Subcutaneous abdominal adipose tissue (tissue), 5 donors: ENCODE measurements at regions not wholly inside any gene's neighbourhood (a gene's known extent, or its start where the extent isn't known, plus 50 kb on each side); places are given as distances from the start of the nearest gene placed in this dataset.

Experiments
- H3K27ac ChIP-seq: one replicate; pipeline ENCODE4 v1.7.0; 2013; ENCODE audit warnings: low read depth, mild to moderate bottlenecking, inconsistent platforms, low read length, moderate library complexity
- H3K27me3 ChIP-seq, 5 donors: one replicate each; pipeline ENCODE4 v1.7.0; 2013; ENCODE audit warnings: low read length in 5 of 5, inconsistent platforms in 1 of 5; ENCODE audit not compliant: control insufficient read depth in 5 of 5, insufficient read depth in 4 of 5
- H3K36me3 ChIP-seq, 5 donors: one replicate each; pipeline ENCODE4 v1.7.0; 2013; ENCODE audit warnings: low read length in 5 of 5; ENCODE audit not compliant: control insufficient read depth in 5 of 5, insufficient read depth in 5 of 5
- H3K4me1 ChIP-seq, 5 donors: one replicate each; pipeline ENCODE4 v1.7.0; 2013; ENCODE audit warnings: low read length in 5 of 5, mild to moderate bottlenecking in 3 of 5, moderate library complexity in 1 of 5; ENCODE audit not compliant: control insufficient read depth in 5 of 5, insufficient read depth in 5 of 5
- H3K4me3 ChIP-seq, 5 donors: one replicate each; pipeline ENCODE4 v1.7.0; 2013; ENCODE audit warnings: low read length in 5 of 5, low read depth in 1 of 5
- H3K9ac ChIP-seq, 5 donors: one replicate each; pipeline ENCODE4 v1.7.0; 2013; ENCODE audit warnings: low read length in 5 of 5, mild to moderate bottlenecking in 4 of 5, moderate library complexity in 3 of 5
- H3K9me3 ChIP-seq, 5 donors: one replicate each; pipeline ENCODE4 v1.7.0; 2013; ENCODE audit warnings: low read length in 5 of 5; ENCODE audit not compliant: control insufficient read depth in 5 of 5
- donor health status: healthy.
- donor health status: healthy.
- donor health status: healthy.
- donor health status: healthy.
- donor health status: healthy.

DNA sequence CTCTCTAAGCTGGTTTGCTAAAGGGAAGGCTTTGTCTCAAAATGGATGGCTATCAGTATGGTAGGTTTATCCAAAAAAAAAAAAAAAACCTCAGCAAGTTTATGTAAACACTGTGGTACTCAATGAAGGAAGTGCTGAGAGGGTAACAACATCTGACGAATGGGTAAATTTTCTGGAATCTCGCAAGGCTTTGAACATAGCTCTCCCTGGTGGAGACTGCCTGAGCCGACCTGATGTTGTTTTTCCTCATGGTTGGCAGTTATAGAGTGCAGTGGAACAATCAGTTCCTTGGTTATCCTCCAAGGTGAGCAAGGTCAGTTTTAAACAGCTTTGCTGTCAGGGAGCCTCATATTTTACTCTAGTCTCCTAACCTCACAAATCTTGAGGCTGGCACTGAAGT, 94.6 kb downstream of the ZPLD1 start:
- Histone ChIP-seq H3K27ac (no peak overlapping the region), H3K9ac (no peak overlapping the region), H3K4me1 (peaks cover 0 to 12% (median 0%) of the 10 kb centered on the region in 5 donors), H3K9me3 (no peaks in the 10 kb centered on the region), H3K4me3 (no peak overlapping the region), H3K27me3 (no peaks in the 10 kb centered on the region), H3K36me3 (no peaks in the 10 kb centered on the region)

GRCh38 chr3:102530415-102531181, 95.8 kb downstream of the ZPLD1 start:
- Histone ChIP-seq H3K4me3 (no peak overlapping the region), H3K27ac (no peak overlapping the region), H3K9me3 (no peaks in the 10 kb centered on the region), H3K4me1 (peaks cover 0 to 12% (median 0%) of the 10 kb centered on the region in 5 donors), H3K27me3 (no peaks in the 10 kb centered on the region), H3K9ac (no peak overlapping the region), H3K36me3 (no peaks in the 10 kb centered on the region)

GRCh38 chr3:102531686-102532085, 96.9 kb downstream of the ZPLD1 start:
- H3K4me1 ChIP-seq: peaks cover 0 to 15% (median 0%) of the 10 kb centered on the region in 5 donors
- no peaks in the 10 kb centered on the region for H3K9me3 ChIP-seq
- H3K36me3 ChIP-seq: no peaks in the 10 kb centered on the region
- H3K27ac ChIP-seq: no peak overlapping the region
- H3K4me3 ChIP-seq: no peak overlapping the region
- H3K27me3 ChIP-seq: no peaks in the 10 kb centered on the region
- H3K9ac ChIP-seq: no peak overlapping the region

DNA sequence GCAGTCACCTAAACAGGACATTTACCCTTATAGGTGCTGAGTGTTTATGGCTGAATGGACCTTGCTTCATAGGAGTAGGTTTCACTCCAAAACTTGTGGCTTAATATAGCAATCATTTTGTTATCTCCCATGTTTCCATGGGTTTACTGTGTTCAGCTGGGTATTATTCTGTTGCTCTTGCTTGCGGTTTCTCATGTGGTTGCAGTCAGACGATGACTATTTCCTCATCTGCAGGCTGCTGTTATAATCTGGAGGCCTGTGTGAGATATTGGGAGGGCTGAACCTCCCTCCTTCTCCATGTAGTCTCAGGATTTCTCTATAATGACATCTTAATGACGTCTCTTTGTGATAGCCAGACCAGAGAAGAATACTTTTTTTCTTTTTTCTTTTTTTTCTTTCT, 98.1 kb downstream of the ZPLD1 start:
- no peak overlapping the region for H3K4me3 ChIP-seq
- no peaks in the 10 kb centered on the region for H3K9me3 ChIP-seq
- H3K27me3 ChIP-seq: no peaks in the 10 kb centered on the region
- no peaks in the 10 kb centered on the region for H3K36me3 ChIP-seq
- no peak overlapping the region for H3K27ac ChIP-seq
- no peak overlapping the region for H3K9ac ChIP-seq
- H3K4me1 ChIP-seq: peaks cover 0 to 15% (median 0%) of the 10 kb centered on the region in 5 donors

- no peaks in the 10 kb centered on the region for H3K9me3 ChIP-seq
- peaks cover 0 to 13% (median 0%) of the 10 kb centered on the region in 5 donors for H3K4me1 ChIP-seq
- H3K27me3 ChIP-seq: no peaks in the 10 kb centered on the region
- H3K4me3 ChIP-seq: no peak overlapping the region
- no peaks in the 10 kb centered on the region for H3K36me3 ChIP-seq
- H3K27ac ChIP-seq: no peak overlapping the region
- H3K9ac ChIP-seq: no peak overlapping the region
These were observed 99.0 kb downstream of the ZPLD1 start for GRCh38 chr3:102533784-102534183.

GRCh38 chr3:102536456-102536855, 101.6 kb downstream of the ZPLD1 start:
- H3K27me3 ChIP-seq: no peaks in the 10 kb centered on the region
- H3K27ac ChIP-seq: no peak overlapping the region
- H3K4me1 ChIP-seq: peaks cover 0 to 3% (median 0%) of the 10 kb centered on the region in 5 donors
- no peak overlapping the region for H3K9ac ChIP-seq
- H3K36me3 ChIP-seq: no peaks in the 10 kb centered on the region
- no peaks in the 10 kb centered on the region for H3K9me3 ChIP-seq
- H3K4me3 ChIP-seq: no peak overlapping the region

GRCh38 chr3:102537123-102537522, 102.3 kb downstream of the ZPLD1 start:
- no peak overlapping the region for H3K27ac ChIP-seq
- no peaks in the 10 kb centered on the region for H3K27me3 ChIP-seq
- no peak overlapping the region for H3K9ac ChIP-seq
- no peaks in the 10 kb centered on the region for H3K9me3 ChIP-seq
- no peak overlapping the region for H3K4me3 ChIP-seq
- no peaks in the 10 kb centered on the region for H3K36me3 ChIP-seq
- peaks cover 0 to 3% (median 0%) of the 10 kb centered on the region in 5 donors for H3K4me1 ChIP-seq

DNA sequence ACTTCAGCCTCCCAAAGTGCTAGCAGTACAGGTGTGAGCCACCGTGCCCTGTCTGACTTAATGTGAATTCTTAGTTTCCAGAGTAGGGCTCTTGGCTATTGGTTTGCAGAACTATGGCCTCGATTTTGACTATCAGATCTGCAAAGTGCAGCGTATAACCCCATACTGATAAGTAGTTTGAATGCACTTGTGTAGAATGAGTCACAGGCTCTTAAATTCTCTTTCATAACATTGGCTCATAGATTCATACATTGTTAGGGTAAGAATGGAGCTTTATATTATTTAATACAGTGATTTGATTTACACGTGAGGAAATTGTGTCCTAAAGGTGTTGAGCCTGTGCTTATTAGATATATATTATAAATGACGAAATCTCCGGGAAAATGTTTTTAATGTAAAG, 109.9 kb downstream of the ZPLD1 start:
- Histone ChIP-seq H3K9me3 (no peaks in the 10 kb centered on the region), H3K9ac (no peak overlapping the region), H3K27ac (no peak overlapping the region), H3K4me1 (no peaks in the 10 kb centered on the region), H3K36me3 (no peaks in the 10 kb centered on the region), H3K27me3 (no peaks in the 10 kb centered on the region), H3K4me3 (no peak overlapping the region)

DNA sequence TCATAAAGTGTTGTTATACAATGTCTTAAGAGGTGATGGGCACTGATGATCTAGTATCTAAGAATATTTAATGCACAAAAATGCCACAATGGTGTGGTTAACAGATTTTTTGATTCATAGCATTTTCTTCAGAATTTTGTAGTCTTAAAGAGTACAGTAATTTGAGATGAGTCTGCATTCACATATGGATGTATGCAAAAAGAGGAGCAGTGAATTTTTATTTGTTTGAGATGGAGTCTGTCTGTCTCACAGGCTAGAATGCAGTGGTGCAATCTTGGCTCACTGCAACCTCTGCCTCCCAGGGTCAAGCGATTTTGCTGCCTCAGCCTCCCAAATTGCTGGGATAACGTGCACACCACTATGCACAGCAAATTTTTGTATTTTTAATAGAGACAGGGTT, 110.5 kb downstream of the ZPLD1 start:
- H3K27ac ChIP-seq: no peak overlapping the region
- no peaks in the 10 kb centered on the region for H3K9me3 ChIP-seq
- H3K27me3 ChIP-seq: no peaks in the 10 kb centered on the region
- H3K36me3 ChIP-seq: no peaks in the 10 kb centered on the region
- no peak overlapping the region for H3K9ac ChIP-seq
- H3K4me3 ChIP-seq: no peak overlapping the region
- no peaks in the 10 kb centered on the region for H3K4me1 ChIP-seq

GRCh38 chr3:102553876-102554275, 119.1 kb downstream of the ZPLD1 start:
- no peak overlapping the region for H3K4me3 ChIP-seq
- H3K27ac ChIP-seq: no peak overlapping the region
- H3K4me1 ChIP-seq: no peaks in the 10 kb centered on the region
- H3K27me3 ChIP-seq: no peaks in the 10 kb centered on the region
- H3K36me3 ChIP-seq: no peaks in the 10 kb centered on the region
- H3K9me3 ChIP-seq: no peaks in the 10 kb centered on the region
- H3K9ac ChIP-seq: no peak overlapping the region
